ENCODE measurements at regions not wholly inside any gene's neighbourhood (a gene's known extent, or its start where the extent isn't known, plus 50 kb on each side); places are given as distances from the start of the nearest gene placed in this dataset.

- no peak for TF ChIP-seq POLR2A (IDR thresholded peaks at IDR 0.05)
- no peak for TF ChIP-seq CTCF (IDR thresholded peaks at IDR 0.05)
- no peak for TF ChIP-seq POLR2AphosphoS5 (IDR thresholded peaks at IDR 0.05)
Observed at GRCh38 chr13:61214551-61214950, 201.1 kb downstream of the PCDH20 start.
